ENCODE measurements at regions not wholly inside any gene's neighbourhood (a gene's known extent, or its start where the extent isn't known, plus 50 kb on each side); places are given as distances from the start of the nearest gene placed in this dataset.

DNA sequence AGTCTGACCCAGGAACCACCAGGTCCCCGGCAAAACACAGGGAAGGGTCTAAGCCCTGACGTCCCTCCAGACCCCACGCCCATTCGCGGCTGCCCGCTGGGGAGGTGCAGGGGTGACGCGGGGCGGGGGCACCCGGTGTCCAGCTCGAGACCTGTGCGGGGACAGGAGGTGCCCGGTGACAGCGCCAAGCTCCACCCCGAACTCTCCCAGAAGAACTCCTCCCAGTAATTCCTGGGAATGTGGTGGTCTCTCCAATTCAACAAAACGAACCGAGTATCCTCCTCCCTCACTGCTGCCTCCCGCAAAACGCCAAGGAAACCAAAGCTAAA lies 164.1 kb upstream of the PDE10A start:
- Mint-ChIP-seq H3K4me1 (no peaks in the 10 kb centered on the region), H3K36me3 (no peaks in the 10 kb centered on the region), H3K9me3 (no peaks in the 10 kb centered on the region), H3K27ac (no peak overlapping the region), H3K4me3 (no peak overlapping the region), H3K27me3 (ENCODE audit: low read depth in 3 of 3) (peaks cover 0 to 6% (median 4%) of the 10 kb centered on the region in 3 donors)
- no peaks in the 10 kb centered on the region for H4K20me1 ChIP-seq (ENCODE audit: insufficient read depth, low read length)
- no peaks in the 10 kb centered on the region for H3K4me1 ChIP-seq (ENCODE audit: control insufficient read depth in 1 of 2, insufficient read depth in 2 of 2, low read length in 2 of 2)
- no peak overlapping the region for H3K4me3 ChIP-seq (replicated peaks in 1 of 3; ENCODE audit: low read depth in 2 of 3, low read length in 3 of 3)
- TF ChIP-seq, protein P1, sequence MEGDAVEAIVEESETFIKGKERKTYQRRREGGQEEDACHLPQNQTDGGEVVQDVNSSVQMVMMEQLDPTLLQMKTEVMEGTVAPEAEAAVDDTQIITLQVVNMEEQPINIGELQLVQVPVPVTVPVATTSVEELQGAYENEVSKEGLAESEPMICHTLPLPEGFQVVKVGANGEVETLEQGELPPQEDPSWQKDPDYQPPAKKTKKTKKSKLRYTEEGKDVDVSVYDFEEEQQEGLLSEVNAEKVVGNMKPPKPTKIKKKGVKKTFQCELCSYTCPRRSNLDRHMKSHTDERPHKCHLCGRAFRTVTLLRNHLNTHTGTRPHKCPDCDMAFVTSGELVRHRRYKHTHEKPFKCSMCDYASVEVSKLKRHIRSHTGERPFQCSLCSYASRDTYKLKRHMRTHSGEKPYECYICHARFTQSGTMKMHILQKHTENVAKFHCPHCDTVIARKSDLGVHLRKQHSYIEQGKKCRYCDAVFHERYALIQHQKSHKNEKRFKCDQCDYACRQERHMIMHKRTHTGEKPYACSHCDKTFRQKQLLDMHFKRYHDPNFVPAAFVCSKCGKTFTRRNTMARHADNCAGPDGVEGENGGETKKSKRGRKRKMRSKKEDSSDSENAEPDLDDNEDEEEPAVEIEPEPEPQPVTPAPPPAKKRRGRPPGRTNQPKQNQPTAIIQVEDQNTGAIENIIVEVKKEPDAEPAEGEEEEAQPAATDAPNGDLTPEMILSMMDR (IDR thresholded peaks at IDR 0.05) = no peak
- no peaks in the 10 kb centered on the region for H3K9me3 ChIP-seq (replicated peaks in 1 of 2; ENCODE audit: control insufficient read depth in 1 of 2, insufficient read depth in 1 of 2, low read length in 2 of 2)
- no CpG with 5 or more reads among the region's 19 CpGs for WGBS (ENCODE audit: insufficient coverage)
- H3K79me2 ChIP-seq (ENCODE audit: insufficient read depth, low read length) = no peaks in the 10 kb centered on the region
- intact Hi-C loops (cut with micrococcal nuclease) = no loop called here
- no peak overlapping the region for H3K4me2 ChIP-seq (replicated peaks; ENCODE audit: extremely low read depth, low read length, poor library complexity, severe bottlenecking)
- H3K27ac ChIP-seq (ENCODE audit: low read depth in 1 of 2, low read length in 2 of 2) = no peak overlapping the region
- DNase-seq = no peak
- no peaks in the 10 kb centered on the region for H3K36me3 ChIP-seq (replicated peaks in 1 of 2; ENCODE audit: control insufficient read depth in 1 of 2, insufficient read depth in 2 of 2, low read length in 2 of 2)
- no peaks in the 10 kb centered on the region for H3K27me3 ChIP-seq (ENCODE audit: control insufficient read depth in 2 of 2, insufficient read depth in 2 of 2, low read length in 2 of 2)
- no peak overlapping the region for H2AFZ ChIP-seq (ENCODE audit: insufficient read depth, low read depth, low read length, poor library complexity, severe bottlenecking)
- no peak overlapping the region for H3K9ac ChIP-seq (ENCODE audit: insufficient read depth, low read length, poor library complexity, severe bottlenecking)

DNA sequence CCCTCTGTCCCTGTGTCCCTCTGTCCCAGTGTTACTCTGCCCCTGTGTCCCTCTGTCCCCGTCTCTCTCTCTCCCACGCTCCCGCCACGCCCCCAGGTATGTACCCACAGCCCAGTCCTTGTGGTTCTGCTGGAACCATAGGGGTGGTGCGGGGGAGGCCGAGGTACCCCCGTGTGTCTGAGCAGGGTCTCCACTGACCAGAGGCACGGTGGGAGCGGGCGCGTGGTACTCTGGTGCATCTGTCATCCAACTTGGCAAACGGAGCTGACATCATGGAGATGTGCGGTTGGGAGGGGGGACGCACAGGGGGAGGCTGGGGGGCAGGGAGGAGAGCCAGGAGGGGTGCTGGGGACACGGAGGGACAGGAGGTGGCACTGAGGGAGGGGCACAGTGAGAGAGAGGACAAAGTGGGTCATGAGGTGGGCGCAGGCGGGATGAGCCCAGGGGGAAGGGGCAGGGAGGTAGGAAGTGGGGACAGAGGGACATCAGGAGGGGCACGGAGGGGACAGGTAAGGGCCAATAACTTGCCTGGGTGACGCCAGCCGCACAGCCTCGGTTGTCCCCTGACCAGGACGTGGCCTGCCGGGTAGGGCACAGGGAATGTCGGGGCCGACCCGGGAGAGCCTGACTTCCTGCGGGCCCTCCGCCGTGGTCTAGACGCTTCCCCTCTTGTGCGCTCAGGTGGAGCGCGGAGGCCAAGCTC lies 163.6 kb upstream of the PDE10A start:
- no peaks in the 10 kb centered on the region for H4K20me1 ChIP-seq (ENCODE audit: insufficient read depth, low read length)
- no peaks in the 10 kb centered on the region for H3K27me3 ChIP-seq (ENCODE audit: control insufficient read depth in 2 of 2, insufficient read depth in 2 of 2, low read length in 2 of 2)
- Mint-ChIP-seq H3K27ac (no peak overlapping the region), H3K4me3 (no peak overlapping the region), H3K36me3 (no peaks in the 10 kb centered on the region), H3K4me1 (no peaks in the 10 kb centered on the region), H3K27me3 (ENCODE audit: low read depth in 3 of 3) (peaks cover 0 to 6% (median 1%) of the 10 kb centered on the region in 3 donors), H3K9me3 (no peaks in the 10 kb centered on the region)
- TF ChIP-seq, protein P1 (IDR thresholded peaks at IDR 0.05) = no peak
- no peak overlapping the region for H3K27ac ChIP-seq (ENCODE audit: low read depth in 1 of 2, low read length in 2 of 2)
- H3K79me2 ChIP-seq (ENCODE audit: insufficient read depth, low read length) = no peaks in the 10 kb centered on the region
- H3K9me3 ChIP-seq (replicated peaks in 1 of 2; ENCODE audit: control insufficient read depth in 1 of 2, insufficient read depth in 1 of 2, low read length in 2 of 2) = no peaks in the 10 kb centered on the region
- no peaks in the 10 kb centered on the region for H3K4me1 ChIP-seq (ENCODE audit: control insufficient read depth in 1 of 2, insufficient read depth in 2 of 2, low read length in 2 of 2)
- no peak overlapping the region for H3K9ac ChIP-seq (ENCODE audit: insufficient read depth, low read length, poor library complexity, severe bottlenecking)
- DNase-seq = no peak
- H3K4me2 ChIP-seq (replicated peaks; ENCODE audit: extremely low read depth, low read length, poor library complexity, severe bottlenecking) = no peak overlapping the region
- H2AFZ ChIP-seq (ENCODE audit: insufficient read depth, low read depth, low read length, poor library complexity, severe bottlenecking) = no peak overlapping the region
- intact Hi-C loops (cut with micrococcal nuclease) = no loop called here
- H3K4me3 ChIP-seq (replicated peaks in 1 of 3; ENCODE audit: low read depth in 2 of 3, low read length in 3 of 3) = no peak overlapping the region
- 95% methylated on average over 30 of the region's 33 CpGs for WGBS (ENCODE audit: insufficient coverage)
- H3K36me3 ChIP-seq (replicated peaks in 1 of 2; ENCODE audit: control insufficient read depth in 1 of 2, insufficient read depth in 2 of 2, low read length in 2 of 2) = no peaks in the 10 kb centered on the region
